ENCODE measurements at regions not wholly inside any gene's neighbourhood (a gene's known extent, or its start where the extent isn't known, plus 50 kb on each side); places are given as distances from the start of the nearest gene placed in this dataset.

GRCh38 chr9:88326936-88327335 lies 61.3 kb upstream of the SPIN1 start:
- in situ Hi-C loops (cut with HindIII; ENCODE audit: low sequenced_read_pairs), result no loop called here

DNA sequence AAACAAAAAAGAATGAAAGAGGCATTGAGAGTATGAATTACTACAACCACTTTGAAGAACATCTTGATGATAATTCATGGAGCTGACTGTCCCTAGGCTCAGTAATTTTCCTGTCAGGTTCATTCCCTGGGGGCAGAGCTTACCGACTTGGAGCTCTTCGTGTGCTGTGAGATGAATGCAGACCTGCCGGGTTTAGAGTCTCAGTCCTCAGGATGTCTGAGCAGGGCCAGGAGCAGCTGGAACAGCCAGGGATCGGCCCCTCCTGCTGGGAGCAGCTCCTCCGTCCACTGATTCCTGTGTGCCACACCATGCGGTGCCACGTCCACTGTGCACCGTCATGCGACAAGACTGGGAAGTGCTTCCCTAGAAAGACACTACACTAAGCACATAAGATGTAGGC lies 62.2 kb upstream of the SPIN1 start:
- in situ Hi-C loops (cut with HindIII; ENCODE audit: low sequenced_read_pairs), result no loop called here

DNA sequence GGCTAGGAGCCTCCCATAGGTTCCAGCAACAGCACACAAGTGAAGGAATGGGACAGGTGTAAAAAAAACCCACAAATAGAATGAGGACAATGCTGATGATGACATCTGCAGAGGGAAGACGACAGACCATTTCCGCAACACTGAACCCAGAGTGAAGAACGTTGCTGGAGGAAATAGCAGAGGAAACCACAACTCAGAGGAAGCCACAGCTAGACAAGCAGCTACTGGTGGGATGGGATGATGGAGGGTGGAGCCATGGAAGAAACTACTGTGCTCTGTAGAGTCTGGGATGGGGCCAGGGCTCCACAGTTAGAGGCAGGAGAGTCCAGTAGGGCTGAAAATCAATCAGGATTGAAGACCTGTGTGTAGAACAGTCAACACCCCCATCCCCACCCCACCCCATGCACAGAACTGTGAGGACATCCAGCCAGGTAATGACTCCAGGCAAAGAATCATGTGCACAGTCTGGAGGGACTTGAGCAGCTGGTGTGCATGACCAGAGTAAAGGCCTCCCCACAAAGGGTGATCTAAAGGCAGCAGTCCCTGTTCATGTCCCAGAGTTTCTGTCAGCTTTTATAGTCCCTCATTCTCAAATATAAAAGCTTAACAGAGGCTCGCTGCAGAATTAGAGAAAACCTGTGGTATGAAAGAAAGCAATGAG lies 65.2 kb upstream of the SPIN1 start:
- in situ Hi-C loops (cut with HindIII; ENCODE audit: low sequenced_read_pairs), result no loop called here

DNA sequence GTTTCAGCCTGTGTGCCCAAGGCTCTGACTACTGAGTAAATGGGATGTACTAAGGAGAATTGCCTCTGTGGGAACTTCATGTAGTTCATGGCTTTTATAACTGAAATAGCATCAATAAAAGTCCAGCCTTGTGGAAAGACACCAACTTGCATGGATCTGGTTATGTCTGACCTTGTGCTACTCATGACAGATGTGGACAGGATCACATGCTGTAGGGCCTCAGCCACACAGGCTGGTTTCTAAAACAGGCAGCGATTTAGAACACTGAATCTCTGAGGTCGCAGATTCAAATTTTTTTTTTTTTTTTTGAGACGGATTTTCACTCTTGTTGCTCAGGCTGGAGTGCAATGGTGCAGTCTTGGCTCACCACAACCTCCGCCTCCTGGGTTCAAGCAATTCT lies 66.5 kb upstream of the SPIN1 start:
- in situ Hi-C loops (cut with HindIII; ENCODE audit: low sequenced_read_pairs), result no loop called here

GRCh38 chr9:88320748-88321415 lies 67.4 kb upstream of the SPIN1 start:
- in situ Hi-C loops (cut with HindIII; ENCODE audit: low sequenced_read_pairs), result no loop called here

DNA sequence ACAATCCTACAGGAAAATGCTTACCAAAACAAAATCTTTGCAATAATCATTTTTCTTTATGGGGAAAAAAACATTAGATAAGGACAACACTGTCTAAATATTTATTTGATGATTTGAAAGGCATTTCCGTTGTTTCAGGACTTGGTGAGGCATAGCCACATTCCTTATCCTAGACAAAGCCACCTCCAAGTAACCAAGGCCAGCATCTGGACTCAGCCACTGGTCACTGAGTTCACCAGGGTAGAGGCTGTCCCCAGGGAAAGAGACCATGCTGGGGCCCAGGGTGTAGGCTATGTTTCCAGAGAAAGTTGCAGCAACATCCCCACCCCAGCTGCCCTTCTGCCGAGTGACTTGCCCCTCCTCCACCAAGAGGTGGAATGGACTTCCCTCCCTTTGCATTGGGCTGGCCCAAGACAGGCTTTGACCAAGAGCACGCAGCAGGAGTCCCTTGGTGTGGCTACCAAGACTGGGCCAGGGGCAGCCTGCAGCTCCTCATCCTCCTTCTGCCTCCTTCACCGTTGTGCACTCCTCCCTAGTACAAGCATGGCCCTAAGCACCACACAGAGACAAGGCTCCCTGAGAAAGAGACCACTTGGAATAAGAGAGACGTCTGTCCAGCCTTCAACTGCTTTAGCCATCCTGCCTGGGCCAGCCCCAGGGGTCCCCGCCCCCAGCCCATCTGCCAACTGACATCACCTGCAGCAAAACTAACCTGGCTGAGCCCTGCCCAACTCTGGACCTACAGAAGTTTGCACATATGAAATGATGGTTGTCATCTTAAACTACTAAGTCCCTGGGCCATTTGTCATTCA lies 68.1 kb upstream of the SPIN1 start:
- in situ Hi-C loops (cut with HindIII; ENCODE audit: low sequenced_read_pairs), result no loop called here

DNA sequence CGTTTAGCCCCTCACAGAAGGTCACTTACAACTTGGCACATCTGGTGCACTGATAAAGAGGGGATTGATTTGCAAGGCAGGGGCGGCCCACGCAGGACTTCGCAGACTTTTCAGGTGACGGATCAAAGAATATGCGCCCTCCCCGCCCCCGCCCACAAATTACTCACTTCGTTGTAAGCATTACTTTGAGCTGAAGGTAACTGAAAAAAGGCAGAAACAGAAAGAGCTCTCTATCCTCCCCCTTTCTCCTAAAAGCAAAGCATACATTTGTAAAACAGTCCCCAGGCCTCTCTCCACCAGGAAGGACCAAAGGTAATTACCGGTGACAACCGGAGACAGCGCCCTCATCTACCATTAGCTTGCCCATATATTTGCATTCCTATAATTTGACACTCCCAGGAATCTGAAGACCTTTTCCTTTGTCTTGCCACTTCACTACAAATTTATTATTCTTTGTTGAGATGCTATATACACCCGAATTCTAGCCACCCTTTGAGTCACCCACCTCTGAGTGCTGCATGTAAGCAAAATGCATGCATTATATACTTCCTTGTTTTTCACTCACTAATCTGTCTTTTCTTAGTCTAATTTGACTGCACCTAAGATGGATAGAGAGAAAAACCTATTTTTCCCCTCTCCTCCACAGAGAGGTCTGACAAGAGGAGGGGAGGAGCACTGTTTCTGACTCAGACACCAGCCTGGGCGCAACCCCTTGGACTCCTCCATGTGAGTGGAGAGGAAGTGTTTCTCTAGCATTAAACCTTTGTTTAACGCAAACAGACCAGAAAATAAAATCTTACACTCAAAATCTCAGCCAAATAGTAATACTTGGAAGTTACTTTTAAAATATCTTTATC lies 74.7 kb upstream of the SPIN1 start:
- in situ Hi-C loops (cut with HindIII; ENCODE audit: low sequenced_read_pairs), result no loop called here

DNA sequence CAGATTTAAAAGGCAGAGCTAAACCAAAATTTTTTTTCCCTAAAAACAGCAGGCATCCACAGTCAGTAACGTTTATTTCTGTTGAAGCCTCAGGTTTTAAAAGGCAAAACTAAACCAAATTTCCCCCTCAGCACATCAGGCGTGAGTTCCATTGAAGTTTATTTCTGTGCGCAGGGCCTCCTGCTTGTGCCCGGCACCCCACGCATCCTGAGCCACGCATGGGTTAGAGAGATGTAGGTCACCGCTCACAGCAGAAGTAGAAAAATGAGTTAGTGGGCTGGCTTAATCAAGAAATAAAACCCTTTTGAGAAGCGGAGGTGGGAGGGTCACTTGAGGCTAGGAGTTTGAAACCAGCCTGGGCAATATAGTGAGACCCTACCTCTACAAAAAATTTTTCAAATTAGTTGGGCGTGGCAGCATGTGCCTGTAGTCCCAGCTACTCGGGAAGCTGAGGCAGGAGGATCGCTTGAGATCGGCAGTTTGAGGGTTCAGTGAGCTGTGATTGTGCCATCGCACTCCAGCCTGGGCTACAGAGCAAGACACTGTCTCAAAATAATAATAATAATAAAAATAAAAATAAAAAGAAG lies 75.6 kb upstream of the SPIN1 start:
- in situ Hi-C loops (cut with HindIII; ENCODE audit: low sequenced_read_pairs), result no loop called here

DNA sequence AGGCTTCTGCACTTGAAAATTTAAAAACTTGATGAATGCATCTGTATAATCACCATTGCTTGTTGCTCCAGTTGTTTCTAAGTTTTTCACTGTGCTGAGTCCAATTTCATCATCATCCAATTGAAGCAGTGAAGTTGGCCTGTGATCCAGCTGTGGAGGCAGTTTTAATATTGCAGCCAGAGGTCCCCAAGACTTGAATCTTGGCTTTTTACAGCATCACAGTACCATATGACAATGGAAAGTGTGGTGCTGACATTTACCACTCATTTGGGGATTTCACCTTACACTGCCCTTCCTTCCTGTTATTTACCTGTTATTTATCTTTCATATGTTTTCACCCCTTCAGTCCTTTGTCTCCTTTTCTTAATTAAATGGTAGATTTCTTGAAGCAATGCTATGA lies 76.2 kb upstream of the SPIN1 start:
- in situ Hi-C loops (cut with HindIII; ENCODE audit: low sequenced_read_pairs), result no loop called here

DNA sequence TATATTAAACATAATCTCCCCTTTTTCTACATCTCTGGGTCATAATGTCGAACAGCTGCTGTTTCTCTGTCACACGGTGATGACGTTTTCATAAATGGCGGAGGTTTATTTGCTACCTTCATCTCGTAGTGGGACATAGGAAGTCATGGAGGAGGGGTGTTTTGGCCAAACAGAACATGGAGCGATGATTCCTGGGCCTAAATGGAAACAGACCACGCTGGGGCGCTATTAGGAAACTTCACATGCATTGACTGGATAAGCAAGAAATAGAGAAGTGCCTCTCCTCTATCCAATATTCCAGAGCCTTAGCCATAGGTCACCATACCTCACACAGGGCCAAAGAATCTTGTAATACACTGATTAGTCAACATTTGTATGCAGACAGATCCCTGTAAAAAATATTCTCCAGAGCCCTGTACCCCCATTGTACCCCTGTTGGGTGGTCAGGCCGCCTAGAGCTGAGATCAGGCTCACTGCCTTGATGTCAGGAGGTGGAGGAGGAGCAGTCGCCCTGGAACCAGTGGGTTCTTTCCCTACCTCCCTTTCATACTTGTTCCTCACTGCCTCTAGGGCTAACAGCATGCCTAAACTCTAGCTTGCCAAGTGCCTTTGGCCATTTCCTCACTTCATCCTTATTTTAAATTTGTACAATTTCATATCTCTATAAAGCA lies 77.8 kb upstream of the SPIN1 start:
- in situ Hi-C loops (cut with HindIII; ENCODE audit: low sequenced_read_pairs), result no loop called here

- in situ Hi-C loops (cut with HindIII; ENCODE audit: low sequenced_read_pairs), result loop anchor here (5.0 kb wide), 1 partner anchor 97 kb away; no protein-coding TSS in a partner anchor
Observed at GRCh38 chr9:88308831-88309560, 79.2 kb upstream of the SPIN1 start.

- in situ Hi-C loops (cut with HindIII; ENCODE audit: low sequenced_read_pairs), result loop anchor here (5.0 kb wide), 1 partner anchor 95 kb away; no protein-coding TSS in a partner anchor
Observed at GRCh38 chr9:88307136-88307535, 81.1 kb upstream of the SPIN1 start.

DNA sequence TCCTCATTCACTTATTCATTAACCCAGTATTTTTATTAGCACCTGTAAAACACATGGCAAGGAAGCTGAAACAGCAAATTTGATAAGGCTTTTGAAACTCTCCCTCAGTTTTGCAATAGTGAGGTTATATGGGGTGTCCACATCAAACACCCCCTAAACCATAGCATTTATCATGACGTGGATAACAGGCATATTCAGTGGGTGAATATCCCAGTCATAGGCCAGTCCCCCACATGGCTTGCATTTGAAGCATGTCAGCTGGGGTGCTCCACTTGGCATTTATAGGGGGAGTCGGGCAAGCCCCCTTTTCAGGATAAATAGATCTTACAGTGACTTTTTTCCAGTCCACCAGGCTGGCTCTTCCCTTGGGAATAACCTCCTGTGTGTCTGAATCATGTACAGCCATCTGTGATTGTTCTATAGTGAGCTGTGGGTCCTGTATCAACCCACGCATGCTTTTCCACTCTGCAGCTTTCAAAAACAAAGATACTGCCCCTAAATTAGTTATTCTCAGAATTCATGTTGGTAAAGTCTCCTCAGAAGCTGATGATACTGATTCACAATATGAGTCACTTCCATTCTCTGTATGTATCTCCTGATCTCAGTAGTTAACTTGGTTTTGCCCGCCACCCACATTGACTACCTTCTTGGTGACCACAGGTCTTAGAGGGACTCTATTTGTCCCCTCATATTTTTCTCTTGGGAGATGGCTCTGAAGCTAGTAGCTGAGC lies 84.4 kb upstream of the SPIN1 start:
- in situ Hi-C loops (cut with HindIII; ENCODE audit: low sequenced_read_pairs), result no loop called here

DNA sequence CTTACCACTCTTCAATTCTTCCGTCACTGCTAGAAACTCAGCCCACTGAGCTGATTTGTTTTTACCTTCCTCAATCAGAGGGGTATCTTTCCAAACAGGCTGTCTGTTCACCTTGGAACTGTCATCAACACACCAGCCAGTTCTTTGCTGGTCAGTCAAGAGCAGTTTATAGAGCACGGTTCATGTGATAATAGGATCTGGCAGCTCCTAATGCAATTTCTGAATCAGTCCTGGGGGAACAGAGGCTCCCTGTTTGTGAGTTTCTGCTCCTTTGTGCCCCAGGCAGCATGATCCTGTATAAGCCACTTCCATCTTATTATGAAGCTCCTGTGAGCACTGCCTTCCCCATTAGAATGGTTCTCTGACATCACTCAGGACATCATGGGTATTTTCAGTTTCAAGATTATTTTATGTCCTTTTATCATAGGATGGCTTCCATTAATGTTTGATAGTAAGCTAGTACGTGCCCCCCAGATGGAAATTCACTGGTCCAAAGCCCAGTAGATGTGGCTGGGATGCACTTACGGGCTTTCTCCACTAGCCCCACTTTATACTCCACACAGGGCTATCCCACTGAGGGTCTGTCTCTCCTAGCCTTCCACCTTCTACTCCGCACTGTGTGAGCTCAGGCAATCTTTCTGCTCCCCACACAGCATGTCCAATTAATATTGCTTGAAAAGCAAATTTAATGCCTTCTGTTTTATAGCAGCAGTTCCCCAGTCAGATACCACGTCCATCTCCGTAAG lies 85.5 kb upstream of the SPIN1 start:
- in situ Hi-C loops (cut with HindIII; ENCODE audit: low sequenced_read_pairs), result no loop called here

GRCh38 chr9:88300556-88300955 lies 87.7 kb upstream of the SPIN1 start:
- in situ Hi-C loops (cut with HindIII; ENCODE audit: low sequenced_read_pairs), result no loop called here

- in situ Hi-C loops (cut with HindIII; ENCODE audit: low sequenced_read_pairs), result no loop called here
Observed at GRCh38 chr9:88291856-88292255, 96.4 kb upstream of the SPIN1 start.

DNA sequence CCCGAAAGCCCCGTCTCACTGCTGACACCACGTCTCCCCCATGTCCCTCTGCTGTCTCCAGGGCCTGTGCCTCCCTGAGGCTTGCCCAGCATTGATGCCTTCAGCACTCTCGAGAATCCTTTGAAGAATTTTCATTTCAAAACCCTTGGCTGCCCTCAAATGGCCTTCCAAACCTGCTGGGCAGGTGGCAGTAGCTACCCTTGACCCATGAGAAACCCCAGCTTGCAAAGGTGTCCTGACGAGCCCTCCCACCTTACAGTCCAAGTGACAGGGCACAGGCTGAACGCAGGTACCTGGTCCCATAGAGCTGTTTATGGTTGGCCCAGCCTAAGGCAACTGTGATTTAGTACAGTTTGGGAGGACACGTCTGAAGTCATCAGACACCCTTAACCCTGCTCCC lies 97.2 kb upstream of the SPIN1 start:
- in situ Hi-C loops (cut with HindIII; ENCODE audit: low sequenced_read_pairs), result no loop called here

GRCh38 chr9:88289532-88289931 lies 98.7 kb upstream of the SPIN1 start:
- in situ Hi-C loops (cut with HindIII; ENCODE audit: low sequenced_read_pairs), result no loop called here

Measured in endothelial cell of hepatic sinusoid (primary cell).